Breast epithelium (tissue), 4 donors: ENCODE measurements at regions not wholly inside any gene's neighbourhood (a gene's known extent, or its start where the extent isn't known, plus 50 kb on each side); places are given as distances from the start of the nearest gene placed in this dataset.

ENCODE experiments used
- DNase-seq, 2 donors: peaks; one replicate each; pipeline ENCODE4 v3.0.0-alpha.2; 2019; ENCODE audit warnings: low spot score in 2 of 2
- H3K27ac ChIP-seq, 2 donors: fragments of 200-600 bp; sonication (generic) in 1 of 2; one replicate each; pipeline ENCODE4 v1.5.1; 2016 to 2019; ENCODE audit warnings: mild to moderate bottlenecking in 1 of 2
- H3K27me3 ChIP-seq, 2 donors: fragments of 200-600 bp; sonication (generic) in 1 of 2; one replicate each; pipeline versions ENCODE4 v1.5.1 to v1.6.0; 2017 to 2019; ENCODE audit warnings: control low read depth in 1 of 2, mild to moderate bottlenecking in 1 of 2
- H3K36me3 ChIP-seq: fragments of 200-600 bp; one replicate; pipeline ENCODE4 v1.5.1; 2019
- H3K4me1 ChIP-seq, 2 donors: fragments of 200-600 bp; sonication (generic); one replicate each; pipeline ENCODE4 v1.5.1; 2016 to 2019; ENCODE audit warnings: control low read depth in 1 of 2
- H3K4me3 ChIP-seq, 3 donors: fragments of 200-600 bp; sonication (generic); 1 replicate in 2 of 3; 2 replicates in 1 of 3; pipeline ENCODE4 v1.5.1; 2016 to 2019; ENCODE audit warnings: mild to moderate bottlenecking in 3 of 3, moderate library complexity in 2 of 3
- H3K9me3 ChIP-seq, 2 donors: fragments of 200-600 bp; sonication (generic) in 1 of 2; one replicate each; pipeline ENCODE4 v1.5.1; 2016 to 2019; ENCODE audit warnings: control low read depth in 1 of 2
- CTCF ChIP-seq, 3 donors: fragments of 450-650 bp; IDR thresholded peaks; one replicate each; pipeline ENCODE4 v1.5.1; 2016 to 2017; ENCODE audit warnings: antibody characterized with exemption in 3 of 3, mild to moderate bottlenecking in 3 of 3, moderate library complexity in 3 of 3
- POLR2A ChIP-seq: fragments of 450-650 bp; IDR thresholded peaks from one replicate; pipeline ENCODE4 v1.6.1; 2016; ENCODE audit warnings: antibody characterized with exemption, mild to moderate bottlenecking, moderate library complexity
- POLR2AphosphoS5 ChIP-seq, 3 donors: sonication (generic); formaldehyde crosslinking; IDR thresholded peaks; one replicate each; pipeline ENCODE4 v1.6.1; 2017; ENCODE audit warnings: antibody characterized with exemption in 3 of 3
- intact Hi-C: fragments of 100-400 bp; cut with DNase I; formaldehyde crosslinking; loops from one replicate; pipeline ENCODE4 v1.15.1; 2023; ENCODE audit warnings: low total_unique reads

GRCh38 chr2:234812851-234813250, 139.0 kb upstream of the SH3BP4 start:
- Histone ChIP-seq H3K27me3 (no peaks in the 10 kb centered on the region), H3K4me3 (no peak overlapping the region), H3K27ac (no peak overlapping the region), H3K4me1 (no peaks in the 10 kb centered on the region), H3K36me3 (no peaks in the 10 kb centered on the region), H3K9me3 (no peaks in the 10 kb centered on the region)
- TF ChIP-seq CTCF (IDR thresholded peaks at IDR 0.05), result no peak
- no peak for TF ChIP-seq POLR2AphosphoS5 (IDR thresholded peaks at IDR 0.05)
- TF ChIP-seq POLR2A, result no peak
- DNase-seq, result no peak
- intact Hi-C loops, result no loop called here

- no peak for DNase-seq
- Histone ChIP-seq H3K27me3 (no peaks in the 10 kb centered on the region), H3K4me1 (no peaks in the 10 kb centered on the region), H3K4me3 (no peak overlapping the region), H3K9me3 (no peaks in the 10 kb centered on the region), H3K36me3 (no peaks in the 10 kb centered on the region), H3K27ac (no peak overlapping the region)
- no peak for TF ChIP-seq POLR2A
- TF ChIP-seq CTCF (IDR thresholded peaks at IDR 0.05), result no peak
- no peak for TF ChIP-seq POLR2AphosphoS5 (IDR thresholded peaks at IDR 0.05)
- intact Hi-C loops, result no loop called here
Observed at GRCh38 chr2:234808907-234809306, 142.9 kb upstream of the SH3BP4 start.

- TF ChIP-seq POLR2AphosphoS5 (IDR thresholded peaks at IDR 0.05), result no peak
- TF ChIP-seq POLR2A, result no peak
- no peak for TF ChIP-seq CTCF (IDR thresholded peaks at IDR 0.05)
- DNase-seq, result no peak
Observed at GRCh38 chr2:234806818-234807217, 145.0 kb upstream of the SH3BP4 start.

GRCh38 chr2:234805836-234806235, 146.0 kb upstream of the SH3BP4 start:
- H3K4me3 ChIP-seq, result no peak overlapping the region
- no peaks in the 10 kb centered on the region for H3K9me3 ChIP-seq
- no peaks in the 10 kb centered on the region for H3K36me3 ChIP-seq
- TF ChIP-seq POLR2AphosphoS5 (IDR thresholded peaks at IDR 0.05), result no peak
- TF ChIP-seq POLR2A, result no peak
- no peak for TF ChIP-seq CTCF (IDR thresholded peaks at IDR 0.05)
- intact Hi-C loops, result no loop called here
- no peaks in the 10 kb centered on the region for H3K27me3 ChIP-seq
- no peak for DNase-seq
- no peak overlapping the region for H3K27ac ChIP-seq
- H3K4me1 ChIP-seq, result no peaks in the 10 kb centered on the region

More at GRCh38 chr2:234806818-234807217, 145.0 kb upstream of the SH3BP4 start:
- intact Hi-C loops, result no loop called here
- Histone ChIP-seq H3K36me3 (no peaks in the 10 kb centered on the region), H3K27me3 (no peaks in the 10 kb centered on the region), H3K27ac (no peak overlapping the region), H3K4me1 (no peaks in the 10 kb centered on the region), H3K4me3 (no peak overlapping the region), H3K9me3 (no peaks in the 10 kb centered on the region)

- Histone ChIP-seq H3K9me3 (no peaks in the 10 kb centered on the region), H3K27me3 (no peaks in the 10 kb centered on the region), H3K27ac (no peak overlapping the region), H3K4me1 (no peaks in the 10 kb centered on the region), H3K36me3 (no peaks in the 10 kb centered on the region), H3K4me3 (no peak overlapping the region)
- no peak for DNase-seq
- TF ChIP-seq POLR2A, result no peak
- no peak for TF ChIP-seq CTCF (IDR thresholded peaks at IDR 0.05)
- no peak for TF ChIP-seq POLR2AphosphoS5 (IDR thresholded peaks at IDR 0.05)
- intact Hi-C loops, result no loop called here
Observed at GRCh38 chr2:234804704-234805103, 147.1 kb upstream of the SH3BP4 start.
